Lower lobe of right lung (tissue), 2 donors: ENCODE measurements at regions not wholly inside any gene's neighbourhood (a gene's known extent, or its start where the extent isn't known, plus 50 kb on each side); places are given as distances from the start of the nearest gene placed in this dataset.

Source experiments
- ATAC-seq, 2 donors: fragments of 200-7000 bp; cut with Tn5 transposase; one replicate each; pipeline ENCODE4 v1.9.1; 2020 to 2022; ENCODE audit warnings: mild to moderate bottlenecking in 2 of 2, moderate library complexity in 2 of 2
- DNase-seq: peaks from one replicate; pipeline ENCODE4 v3.0.0-alpha.2; 2020
- H3K27ac ChIP-seq: fragments of 200-600 bp; one replicate; pipeline ENCODE4 v1.8.0; 2022
- H3K27me3 ChIP-seq: fragments of 200-600 bp; one replicate; pipeline ENCODE4 v1.8.0; 2022; ENCODE audit warnings: low read depth
- H3K36me3 ChIP-seq: fragments of 200-600 bp; one replicate; pipeline ENCODE4 v1.8.0; 2022; ENCODE audit warnings: mild to moderate bottlenecking
- H3K4me1 ChIP-seq: fragments of 200-600 bp; one replicate; pipeline ENCODE4 v1.8.0; 2022
- H3K4me3 ChIP-seq: fragments of 200-600 bp; one replicate; pipeline ENCODE4 v1.8.0; 2022; ENCODE audit warnings: mild to moderate bottlenecking
- H3K9me3 ChIP-seq: fragments of 200-600 bp; one replicate; pipeline ENCODE4 v1.8.0; 2022
- CTCF ChIP-seq: fragments of 200-600 bp; IDR thresholded peaks from one replicate; pipeline ENCODE4 v1.8.0; 2022; ENCODE audit warnings: antibody characterized with exemption, mild to moderate bottlenecking
- intact Hi-C: fragments of 100-400 bp; cut with DNase I; formaldehyde crosslinking; loops from one replicate; pipeline ENCODE4 v1.11.0; 2022
- donor health status: DM: no; HTN: yes; CAD: no; lungs with severe emphysema.

- H3K36me3 ChIP-seq: no peaks in the 10 kb centered on the region
- intact Hi-C loops: no loop called here
- TF ChIP-seq CTCF: no peak
- ATAC-seq (no peak), DNase-seq (no peak)
- no peak overlapping the region for H3K27ac ChIP-seq
- no peak overlapping the region for H3K4me3 ChIP-seq
- no peaks in the 10 kb centered on the region for H3K27me3 ChIP-seq
- H3K9me3 ChIP-seq: no peaks in the 10 kb centered on the region
- H3K4me1 ChIP-seq: no peaks in the 10 kb centered on the region
Measured at GRCh38 chr12:126404293-126404881, 1339.2 kb downstream of the AACS start.

- H3K4me3 ChIP-seq: no peak overlapping the region
- DNase-seq (no peak), ATAC-seq (no peak)
- no peaks in the 10 kb centered on the region for H3K4me1 ChIP-seq
- TF ChIP-seq CTCF: no peak
- no peak overlapping the region for H3K27ac ChIP-seq
- no peaks in the 10 kb centered on the region for H3K27me3 ChIP-seq
- H3K9me3 ChIP-seq: no peaks in the 10 kb centered on the region
- no peaks in the 10 kb centered on the region for H3K36me3 ChIP-seq
- intact Hi-C loops: no loop called here
Measured at GRCh38 chr12:126418400-126418799, 1353.2 kb downstream of the AACS start.

DNA sequence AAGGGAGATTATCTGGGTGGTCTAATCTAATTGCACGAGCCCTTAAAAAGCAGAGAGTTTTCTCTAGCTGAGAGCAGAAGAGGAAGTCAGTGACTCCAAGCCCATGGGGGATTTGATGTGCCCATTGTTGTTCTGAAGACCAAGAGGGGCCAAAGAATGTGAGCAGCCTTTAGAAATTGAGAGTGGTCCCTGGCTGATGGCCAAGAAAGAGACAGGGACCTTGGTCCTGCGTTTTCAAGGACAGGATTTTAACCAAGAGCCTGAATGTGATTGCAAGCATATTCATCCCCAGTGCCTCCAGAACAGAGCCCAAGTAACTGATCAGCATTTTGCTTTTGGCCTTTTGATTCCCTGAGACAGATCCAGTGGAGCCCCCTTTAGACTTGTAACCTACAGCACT lies 1353.9 kb downstream of the AACS start:
- ATAC-seq (no peak), DNase-seq (no peak)
- intact Hi-C loops: no loop called here
- Histone ChIP-seq H3K9me3 (no peaks in the 10 kb centered on the region), H3K27ac (no peak overlapping the region), H3K36me3 (no peaks in the 10 kb centered on the region), H3K4me1 (no peaks in the 10 kb centered on the region), H3K4me3 (no peak overlapping the region), H3K27me3 (no peaks in the 10 kb centered on the region)
- no peak for TF ChIP-seq CTCF

DNA sequence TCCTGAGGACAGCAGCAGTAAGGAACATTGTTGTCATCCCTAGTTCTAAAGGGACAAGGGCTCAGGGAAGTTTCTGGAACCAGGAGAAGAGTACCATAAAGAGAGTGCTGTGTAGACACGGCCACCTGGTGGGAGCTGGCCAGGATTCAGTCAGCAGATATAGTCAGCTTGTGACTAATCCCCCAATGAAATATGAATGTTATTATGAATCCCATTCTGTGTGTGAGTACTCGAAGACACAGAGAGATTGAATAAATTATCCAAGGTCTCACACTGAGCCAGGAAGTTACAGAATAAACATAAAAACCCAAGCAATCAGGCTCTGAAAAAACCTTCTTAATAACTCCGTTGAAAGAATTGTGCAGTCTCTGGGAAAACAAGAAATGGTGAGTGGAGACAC lies 1359.5 kb downstream of the AACS start:
- H3K27me3 ChIP-seq: no peaks in the 10 kb centered on the region
- no peaks in the 10 kb centered on the region for H3K36me3 ChIP-seq
- intact Hi-C loops: no loop called here
- no peak overlapping the region for H3K4me3 ChIP-seq
- ATAC-seq: no peak
- H3K9me3 ChIP-seq: no peaks in the 10 kb centered on the region
- TF ChIP-seq CTCF: no peak
- H3K4me1 ChIP-seq: no peaks in the 10 kb centered on the region
- DNase-seq: no peak
- no peak overlapping the region for H3K27ac ChIP-seq

GRCh38 chr12:126425264-126425663 lies 1360.0 kb downstream of the AACS start:
- H3K9me3 ChIP-seq: no peaks in the 10 kb centered on the region
- no peak for TF ChIP-seq CTCF
- H3K4me1 ChIP-seq: no peaks in the 10 kb centered on the region
- no peak overlapping the region for H3K27ac ChIP-seq
- H3K27me3 ChIP-seq: no peaks in the 10 kb centered on the region
- no peak for ATAC-seq
- no peak overlapping the region for H3K4me3 ChIP-seq
- DNase-seq: no peak
- no peaks in the 10 kb centered on the region for H3K36me3 ChIP-seq
- intact Hi-C loops: no loop called here

GRCh38 chr12:126428769-126429168 lies 1363.5 kb downstream of the AACS start:
- Histone ChIP-seq H3K4me1 (no peaks in the 10 kb centered on the region), H3K27ac (no peak overlapping the region), H3K9me3 (no peaks in the 10 kb centered on the region), H3K4me3 (no peak overlapping the region), H3K36me3 (no peaks in the 10 kb centered on the region), H3K27me3 (no peaks in the 10 kb centered on the region)
- no peak for TF ChIP-seq CTCF
- intact Hi-C loops: no loop called here
- ATAC-seq (no peak), DNase-seq (no peak)
